Testis (tissue), 2 donors: ENCODE measurements at regions not wholly inside any gene's neighbourhood (a gene's known extent, or its start where the extent isn't known, plus 50 kb on each side); places are given as distances from the start of the nearest gene placed in this dataset.

Experiments
- DNase-seq: peaks from one replicate; pipeline ENCODE4 v3.0.0-alpha.2; 2019
- H3K27ac ChIP-seq, 2 donors: fragments of 200-600 bp; sonication (generic); one replicate each; pipeline ENCODE4 v1.5.1; 2019
- H3K27me3 ChIP-seq: fragments of 200-600 bp; sonication (generic); one replicate; pipeline ENCODE4 v1.5.1; 2019
- H3K36me3 ChIP-seq: fragments of 200-600 bp; sonication (generic); one replicate; pipeline ENCODE4 v1.5.1; 2017; ENCODE audit warnings: low read depth; ENCODE audit errors: missing control alignments
- H3K4me1 ChIP-seq: fragments of 200-600 bp; sonication (generic); one replicate; pipeline ENCODE4 v1.5.1; 2019
- H3K4me3 ChIP-seq, 2 donors: fragments of 200-600 bp; sonication (generic); one replicate each; pipeline ENCODE4 v1.5.1; 2017 to 2019
- H3K9me3 ChIP-seq: fragments of 200-600 bp; sonication (generic); one replicate; pipeline ENCODE4 v1.5.1; 2017
- CTCF ChIP-seq, 3 experiments: fragments of 450-650 bp in 2 of 3; fragments of 200-600 bp in 1 of 3; sonication (generic) in 1 of 3; IDR thresholded peaks; one replicate each; pipeline ENCODE4 v1.5.1; 2016 to 2019; ENCODE audit warnings: antibody characterized with exemption in 3 of 3, mild to moderate bottlenecking in 2 of 3, moderate library complexity in 1 of 3
- POLR2A ChIP-seq: fragments of 450-650 bp; IDR thresholded peaks from one replicate; pipeline ENCODE4 v1.6.1; 2017; ENCODE audit warnings: antibody characterized with exemption, mild to moderate bottlenecking, moderate library complexity
- WGBS, 2 donors: methylation state at CpG; one replicate each; pipeline ENCODE4 v1.1.5; 2018; 5-methylcytosine and 5-hydroxymethylcytosine counted together
- intact Hi-C: fragments of 100-400 bp; cut with DNase I; formaldehyde crosslinking; loops from one replicate; pipeline ENCODE4 v1.15.1; 2023; ENCODE audit warnings: low total_unique reads

- Histone ChIP-seq H3K27me3 (no peaks in the 10 kb centered on the region), H3K27ac (no peak overlapping the region), H3K4me1 (no peaks in the 10 kb centered on the region), H3K9me3 (no peaks in the 10 kb centered on the region), H3K36me3 (no peaks in the 10 kb centered on the region), H3K4me3 (no peak overlapping the region)
- TF ChIP-seq POLR2A = no peak
- TF ChIP-seq CTCF (IDR thresholded peaks at IDR 0.05) = no peak
- DNase-seq = no peak
- intact Hi-C loops = no loop called here
- 93 to 98% methylated on average over 2 of the region's 2 CpGs for WGBS, 2 donors
Measured at GRCh38 chr12:42690264-42690663, 100.7 kb upstream of the PRICKLE1 start.

GRCh38 chr12:42689699-42690098 is 100.2 kb upstream of the PRICKLE1 start:
- H3K4me1 ChIP-seq = no peaks in the 10 kb centered on the region
- TF ChIP-seq CTCF (IDR thresholded peaks at IDR 0.05) (no peak), POLR2A (no peak)
- H3K27ac ChIP-seq = no peak overlapping the region
- H3K36me3 ChIP-seq = no peaks in the 10 kb centered on the region
- WGBS, 2 donors = 85 to 88% methylated on average over 1 of the region's 1 CpG
- H3K9me3 ChIP-seq = no peaks in the 10 kb centered on the region
- no peaks in the 10 kb centered on the region for H3K27me3 ChIP-seq
- intact Hi-C loops = no loop called here
- no peak overlapping the region for H3K4me3 ChIP-seq
- no peak for DNase-seq

- WGBS, 2 donors = 80 to 84% methylated on average over 3 of the region's 3 CpGs
- intact Hi-C loops = no loop called here
- Histone ChIP-seq H3K9me3 (no peaks in the 10 kb centered on the region), H3K4me3 (no peak overlapping the region), H3K27ac (no peak overlapping the region), H3K4me1 (no peaks in the 10 kb centered on the region), H3K27me3 (no peaks in the 10 kb centered on the region), H3K36me3 (no peaks in the 10 kb centered on the region)
- no peak for DNase-seq
- TF ChIP-seq POLR2A (no peak), CTCF (IDR thresholded peaks at IDR 0.05) (no peak)
Measured at GRCh38 chr12:42686514-42687172, 97.1 kb upstream of the PRICKLE1 start.

GRCh38 chr12:42684802-42685071 is 95.2 kb upstream of the PRICKLE1 start:
- H3K4me3 ChIP-seq = no peak overlapping the region
- H3K36me3 ChIP-seq = no peaks in the 10 kb centered on the region
- no peaks in the 10 kb centered on the region for H3K27me3 ChIP-seq
- intact Hi-C loops = no loop called here
- TF ChIP-seq CTCF (IDR thresholded peaks at IDR 0.05) = no peak
- no peak for DNase-seq
- H3K9me3 ChIP-seq = no peaks in the 10 kb centered on the region
- WGBS, 2 donors = 68 to 90% methylated on average over 1 of the region's 1 CpG
- H3K27ac ChIP-seq = no peak overlapping the region
- H3K4me1 ChIP-seq = no peaks in the 10 kb centered on the region

- H3K36me3 ChIP-seq = no peaks in the 10 kb centered on the region
- no peaks in the 10 kb centered on the region for H3K4me1 ChIP-seq
- intact Hi-C loops = no loop called here
- no peak overlapping the region for H3K4me3 ChIP-seq
- WGBS, 2 donors = 57 to 61% methylated on average over 4 of the region's 4 CpGs
- no peaks in the 10 kb centered on the region for H3K27me3 ChIP-seq
- no peak overlapping the region for H3K27ac ChIP-seq
- H3K9me3 ChIP-seq = no peaks in the 10 kb centered on the region
- TF ChIP-seq CTCF (IDR thresholded peaks at IDR 0.05) (no peak), POLR2A (no peak)
- no peak for DNase-seq
Measured at GRCh38 chr12:42683933-42684801, 94.6 kb upstream of the PRICKLE1 start.
